Hippocampal formation (tissue), 2 donors: ENCODE measurements at regions not wholly inside any gene's neighbourhood (a gene's known extent, or its start where the extent isn't known, plus 50 kb on each side); places are given as distances from the start of the nearest gene placed in this dataset.
"Not testable (repeated sequence)": the region's sequence is repeated elsewhere in the genome, so short reads cannot be mapped to it uniquely, and the experiment has no call there.

Source experiments
- DNase-seq, 2 donors: peaks; one replicate each; lab custom pipeline; 2025; lab: John Stamatoyannopoulos, UW

DNA sequence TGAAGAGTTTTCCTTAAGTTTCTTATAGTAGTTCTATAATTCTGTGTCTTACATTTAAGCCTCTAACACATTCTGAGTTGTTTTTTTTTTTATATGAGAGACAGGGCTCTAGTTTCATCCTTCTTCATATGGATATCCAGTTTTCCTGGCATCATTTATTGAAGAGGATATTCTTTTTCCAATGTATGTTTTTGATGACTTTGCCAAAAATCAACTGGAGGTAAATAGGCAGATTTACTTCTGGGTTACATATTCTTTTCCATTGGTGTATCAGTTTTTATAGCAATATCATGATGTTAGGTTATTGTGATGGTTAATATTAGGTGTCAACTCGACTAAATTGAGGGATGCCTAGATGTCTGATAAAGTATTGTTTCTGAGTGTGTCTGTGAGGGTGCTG lies 650.7 kb upstream of the GRID2 start:
- no peak for DNase-seq

- DNase-seq = no peak
Measured at GRCh38 chr4:91681091-91681490, 622.7 kb upstream of the GRID2 start.

DNA sequence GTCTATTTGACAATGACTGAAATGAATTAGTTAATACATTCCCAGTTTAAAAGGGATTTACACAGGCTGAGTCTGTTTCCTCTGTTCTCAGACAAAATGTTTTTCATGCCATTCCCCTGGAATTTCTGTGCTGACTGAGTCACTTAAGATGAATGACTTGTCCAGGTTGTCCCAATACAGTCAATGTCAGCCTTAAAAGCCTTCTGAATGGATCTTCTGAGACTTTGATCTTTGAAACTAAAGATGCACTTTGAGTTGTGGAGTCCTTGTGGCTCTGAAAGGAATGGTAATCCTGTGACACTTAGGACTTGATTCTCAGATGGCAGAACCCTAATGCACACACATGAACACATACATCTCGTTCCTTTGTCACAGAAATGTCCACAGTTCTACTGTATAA lies 622.2 kb upstream of the GRID2 start:
- no peak for DNase-seq

GRCh38 chr4:91684955-91685354 lies 618.8 kb upstream of the GRID2 start:
- no peak for DNase-seq

DNA sequence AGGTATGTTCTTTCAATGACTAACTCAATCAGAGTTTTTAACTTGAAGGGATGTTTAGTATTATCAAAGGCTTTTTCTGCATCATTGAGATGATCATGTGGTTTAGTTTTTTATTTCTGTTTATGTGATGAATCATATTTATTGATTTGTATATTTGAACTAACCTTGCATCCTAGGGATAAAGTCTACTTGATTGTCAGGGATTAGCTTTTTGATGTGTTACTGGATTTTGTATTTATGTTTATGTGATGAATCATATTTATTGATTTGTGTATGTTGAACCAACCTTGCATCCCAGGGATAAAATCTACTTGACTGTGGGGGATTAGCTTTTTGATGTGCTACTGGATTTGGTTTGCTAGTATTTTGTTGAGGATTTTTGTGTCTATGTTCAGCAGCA lies 615.4 kb upstream of the GRID2 start:
- DNase-seq = no peak

DNA sequence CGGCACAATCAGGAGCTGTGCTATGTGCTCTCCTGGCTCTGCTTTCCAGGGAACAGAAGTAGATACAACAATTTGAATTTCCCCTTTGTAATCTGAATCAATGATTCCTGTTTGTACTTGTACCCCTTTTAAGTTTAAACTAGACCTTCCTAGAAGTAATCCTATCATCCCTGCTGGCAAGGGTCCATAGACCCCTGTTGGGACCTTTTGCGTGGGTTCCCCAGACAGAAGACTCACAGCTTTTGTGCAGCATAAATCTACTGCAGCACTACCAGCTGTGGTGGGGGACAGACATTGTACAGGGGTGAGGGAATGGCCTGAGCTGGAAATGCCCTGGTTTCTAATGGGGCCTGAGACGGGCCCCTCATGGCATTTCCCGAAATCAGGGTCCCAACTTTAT lies 604.1 kb upstream of the GRID2 start:
- not testable (repeated sequence) for DNase-seq

- DNase-seq = no peak
Measured at GRCh38 chr4:91729851-91730250, 573.9 kb upstream of the GRID2 start.

DNA sequence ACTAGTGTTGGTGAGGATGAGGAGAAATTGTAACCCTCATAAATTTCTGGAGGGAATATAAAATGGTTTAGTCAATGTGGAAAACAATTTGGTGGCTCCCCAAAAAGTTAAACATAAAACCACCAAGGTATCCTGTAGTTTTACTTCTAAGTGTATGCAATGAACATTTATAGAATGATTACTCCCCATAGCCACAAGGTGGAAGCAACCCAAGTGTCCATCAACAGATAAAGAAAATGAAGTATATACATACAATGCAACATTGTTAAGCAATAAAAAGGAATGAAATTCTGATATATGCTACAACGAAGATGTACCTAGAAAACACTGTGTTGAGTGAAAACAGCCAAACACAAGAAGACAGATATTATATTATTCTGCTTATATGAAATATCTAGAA lies 569.1 kb upstream of the GRID2 start:
- no peak for DNase-seq

DNA sequence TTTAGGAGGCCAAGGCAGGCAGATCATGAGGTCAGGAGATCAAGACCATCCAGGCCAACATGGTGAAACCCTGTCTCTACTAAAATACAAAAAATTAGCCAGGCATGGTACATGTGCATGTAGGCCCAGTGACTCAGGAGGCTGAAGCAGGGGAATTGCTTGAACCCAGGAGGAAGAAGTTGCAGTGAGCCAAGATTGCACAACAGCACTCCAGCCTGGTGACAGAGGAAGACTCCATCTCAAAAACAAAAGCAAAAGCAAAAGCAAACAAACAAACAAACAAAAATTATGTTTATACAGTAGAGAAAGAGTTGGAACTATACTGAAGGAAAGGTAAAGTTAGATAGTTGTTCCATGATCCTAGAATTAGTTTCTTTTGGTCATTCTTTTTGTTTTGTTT lies 564.9 kb upstream of the GRID2 start:
- not testable (repeated sequence) for DNase-seq

- DNase-seq = no peak
Measured at GRCh38 chr4:91746551-91746950, 557.2 kb upstream of the GRID2 start.

DNA sequence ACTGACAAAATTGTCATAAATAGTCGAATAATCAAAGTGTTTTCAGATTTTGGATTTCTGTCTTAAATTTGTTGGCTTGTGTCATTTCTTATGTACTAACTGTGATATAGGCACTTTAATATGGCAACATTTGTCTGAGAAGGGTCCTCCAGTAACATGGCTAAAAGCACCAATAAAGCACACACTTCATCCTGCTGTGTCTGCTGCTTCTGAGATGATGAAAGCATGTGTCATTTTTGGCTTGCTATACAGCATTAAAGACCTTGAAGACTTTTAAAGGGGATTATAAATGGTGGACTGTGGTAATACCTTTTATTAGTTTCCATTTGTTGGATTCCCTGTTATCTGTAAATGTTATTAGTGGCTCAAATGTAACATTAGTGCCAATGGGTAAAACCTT lies 551.8 kb upstream of the GRID2 start:
- DNase-seq = no peak

GRCh38 chr4:91754716-91755115 lies 549.0 kb upstream of the GRID2 start:
- no peak for DNase-seq

DNA sequence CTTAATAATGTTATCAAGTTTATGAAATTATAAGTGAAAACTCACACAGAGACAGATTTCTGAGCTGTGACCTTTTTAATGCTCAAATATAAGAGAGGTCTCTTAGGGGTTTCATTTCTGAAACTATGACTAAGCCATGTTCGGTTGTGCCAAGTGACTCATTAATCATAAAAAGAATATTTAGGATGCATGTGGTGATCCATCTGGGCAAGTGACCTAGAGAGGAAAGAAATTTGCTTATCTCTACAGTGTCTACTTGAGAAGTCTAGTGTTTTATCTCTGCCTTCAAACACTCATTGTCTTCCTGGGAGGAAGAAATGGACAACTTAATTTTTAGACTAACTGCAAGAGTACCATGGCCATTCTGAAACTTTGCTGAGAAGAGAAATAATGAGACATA lies 545.3 kb upstream of the GRID2 start:
- no peak for DNase-seq

GRCh38 chr4:91764085-91764484 lies 539.7 kb upstream of the GRID2 start:
- DNase-seq = no peak

DNA sequence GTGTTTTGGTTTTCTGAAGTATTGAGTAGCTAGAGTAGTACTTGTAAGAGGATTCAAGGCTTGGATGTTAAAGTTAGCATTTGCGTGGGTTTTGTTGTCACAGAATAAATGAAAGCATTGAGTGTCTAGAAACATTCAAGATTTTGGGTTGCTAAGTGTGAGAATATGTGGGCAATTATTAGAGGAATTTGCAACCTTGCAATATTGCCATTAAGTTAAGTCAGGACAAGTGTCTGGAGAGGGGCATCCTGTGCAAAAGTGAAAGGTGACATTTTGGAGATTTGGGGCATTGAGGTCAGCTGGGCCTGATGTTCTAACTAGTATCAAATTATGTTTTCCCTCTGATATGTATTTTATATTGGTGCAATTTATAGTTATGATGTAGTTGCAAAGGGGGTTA lies 533.9 kb upstream of the GRID2 start:
- no peak for DNase-seq

DNA sequence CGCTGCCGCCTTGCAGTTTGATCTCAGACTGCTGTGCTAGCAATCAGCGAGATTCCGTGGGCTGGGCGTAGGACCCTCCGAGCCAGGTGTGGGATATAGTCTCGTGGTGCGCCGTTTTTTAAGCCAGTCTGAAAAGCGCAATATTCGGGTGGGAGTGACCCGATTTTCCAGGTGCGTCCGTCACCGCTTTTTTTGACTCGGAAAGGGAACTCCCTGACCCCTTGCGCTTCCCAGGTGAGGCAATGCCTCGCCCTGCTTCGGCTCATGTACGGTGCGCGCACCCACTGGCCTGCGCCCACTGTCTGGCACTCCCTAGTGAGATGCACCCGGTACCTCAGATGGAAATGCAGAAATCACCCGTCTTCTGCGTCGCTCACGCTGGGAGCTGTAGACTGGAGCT lies 512.1 kb upstream of the GRID2 start:
- DNase-seq = not testable (repeated sequence)

- DNase-seq = no peak
Measured at GRCh38 chr4:91795947-91796346, 507.8 kb upstream of the GRID2 start.

DNA sequence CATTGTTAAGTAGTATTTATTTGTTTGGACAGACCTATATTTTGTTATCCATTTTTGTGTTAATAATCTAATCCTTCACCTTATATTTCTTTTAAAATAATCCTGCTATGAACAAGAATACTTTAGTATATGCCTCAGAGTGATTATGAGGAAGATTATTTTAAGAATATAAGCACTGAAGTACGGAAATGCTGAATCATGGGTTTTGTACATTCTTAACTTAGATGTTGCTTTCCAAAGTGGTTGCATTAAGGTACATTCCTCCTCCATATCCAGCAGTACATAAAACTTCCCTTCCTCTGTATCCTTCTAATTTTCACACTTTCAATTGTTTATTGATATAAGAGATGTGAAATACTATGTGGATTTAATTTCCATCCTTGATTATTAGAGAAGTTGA lies 491.4 kb upstream of the GRID2 start:
- DNase-seq = no peak

GRCh38 chr4:91824773-91825172 lies 479.0 kb upstream of the GRID2 start:
- DNase-seq = no peak

GRCh38 chr4:91826186-91826585 lies 477.6 kb upstream of the GRID2 start:
- DNase-seq = no peak

DNA sequence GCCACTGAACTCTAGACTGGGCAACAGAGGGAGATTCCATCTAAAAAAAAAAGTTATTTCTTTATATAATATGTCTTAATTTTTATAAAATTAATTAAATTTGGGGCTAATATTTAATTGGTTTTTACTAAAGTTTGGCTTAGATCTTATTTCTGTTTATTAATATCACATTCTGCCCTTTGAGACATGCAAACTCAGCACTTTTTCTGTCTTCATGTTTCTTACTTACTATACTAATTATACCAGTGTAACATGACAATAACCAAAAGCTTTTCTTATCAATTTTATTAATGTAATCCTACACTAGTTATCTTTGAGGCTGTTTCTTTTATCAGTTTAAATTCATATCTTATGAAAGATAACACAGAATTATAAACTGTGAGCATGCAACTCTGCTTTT lies 475.9 kb upstream of the GRID2 start:
- no peak for DNase-seq

- DNase-seq = no peak
Measured at GRCh38 chr4:91829531-91829930, 474.2 kb upstream of the GRID2 start.

DNA sequence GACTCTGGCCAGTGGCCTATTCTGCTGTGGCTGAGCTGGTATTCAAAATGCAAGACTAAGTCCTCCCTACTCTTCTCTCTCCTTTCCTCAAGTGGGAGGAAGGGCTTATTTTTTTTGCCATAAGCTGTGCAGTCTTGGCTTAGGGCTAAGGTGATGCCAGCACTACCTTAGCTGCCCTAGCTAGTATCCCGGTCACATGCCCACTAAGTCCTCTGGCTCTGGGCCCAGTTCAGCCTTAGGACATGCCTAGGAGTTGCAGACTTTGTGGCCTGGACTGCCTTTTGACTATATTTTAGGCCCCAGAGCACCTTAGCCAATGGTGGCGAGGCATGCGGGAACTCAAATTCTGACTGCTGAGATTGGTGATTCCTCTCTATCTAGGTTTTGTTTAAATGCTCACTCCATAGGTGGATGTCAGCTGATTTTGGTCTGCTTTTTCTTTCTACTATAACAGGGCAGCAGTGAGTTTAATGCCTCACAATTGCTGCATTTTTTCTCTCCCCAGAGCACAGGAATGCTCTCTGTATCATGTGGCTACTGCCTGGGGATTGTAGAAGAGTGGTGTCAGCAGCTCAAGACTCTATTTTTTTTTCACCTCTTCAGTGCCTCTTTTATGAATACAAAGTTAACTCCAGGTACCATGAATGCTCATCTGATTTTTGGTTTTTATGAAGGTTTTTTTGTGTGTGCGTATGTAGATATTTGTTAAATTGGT lies 472.9 kb upstream of the GRID2 start:
- no peak for DNase-seq

DNA sequence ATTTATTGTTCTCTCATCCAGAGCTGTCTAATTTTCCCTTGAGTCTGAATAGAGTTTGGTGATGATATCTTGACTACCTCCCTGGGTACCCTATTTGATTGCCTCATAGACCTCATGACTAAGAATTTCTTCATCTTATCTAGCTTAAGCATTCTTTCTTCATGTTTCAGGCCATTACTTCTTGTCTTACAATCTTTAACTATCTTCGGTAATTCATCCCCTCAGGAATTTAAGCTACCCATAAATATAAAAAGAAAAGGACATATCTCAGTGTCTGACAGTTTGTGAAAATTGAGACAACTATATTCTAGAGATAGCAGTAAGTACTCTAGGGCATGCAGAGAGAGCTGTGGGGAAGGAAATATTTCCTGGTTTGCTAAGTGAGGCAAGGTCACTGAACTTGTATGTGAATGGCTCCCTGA lies 466.1 kb upstream of the GRID2 start:
- DNase-seq = no peak
